NT2/D1 (cell line): ENCODE measurements at regions not wholly inside any gene's neighbourhood (a gene's known extent, or its start where the extent isn't known, plus 50 kb on each side); places are given as distances from the start of the nearest gene placed in this dataset.

ENCODE experiments used
- SUZ12 ChIP-seq: IDR thresholded peaks from 2 replicates; pipeline ENCODE4 v1.6.1; 2011; ENCODE audit not compliant: insufficient read length, insufficient read depth; ENCODE audit errors: extremely low read depth
- YY1 ChIP-seq: IDR thresholded peaks from 2 replicates; pipeline ENCODE4 v1.6.1; 2011; ENCODE audit not compliant: insufficient read length, insufficient read depth
- ZNF274 ChIP-seq: IDR thresholded peaks from 2 replicates; pipeline ENCODE4 v1.6.1; 2011; ENCODE audit warnings: mild to moderate bottlenecking, low read depth, low read length

GRCh38 chr16:63568164-63568563 lies 1531.9 kb upstream of the CDH8 start:
- TF ChIP-seq ZNF274 = no peak
- no peak for TF ChIP-seq SUZ12
- TF ChIP-seq YY1 = no peak
